SH-SY5Y (cell line): ENCODE measurements at regions not wholly inside any gene's neighbourhood (a gene's known extent, or its start where the extent isn't known, plus 50 kb on each side); places are given as distances from the start of the nearest gene placed in this dataset.

Experiments
- GATA2 ChIP-seq: IDR thresholded peaks from 2 replicates; pipeline ENCODE4 v1.6.1; 2011; ENCODE audit warnings: mild to moderate bottlenecking, low read depth, low read length
- GATA3 ChIP-seq: IDR thresholded peaks from 2 replicates; pipeline ENCODE4 v1.6.1; 2011; ENCODE audit warnings: low read depth, mild to moderate bottlenecking, low read length, moderate library complexity

- no peak for TF ChIP-seq GATA2
- TF ChIP-seq GATA3 = no peak
These were observed 1386.4 kb upstream of the SLC39A10 start for GRCh38 chr2:194270648-194271047.

- TF ChIP-seq GATA2 = no peak
- no peak for TF ChIP-seq GATA3
These were observed 1392.4 kb upstream of the SLC39A10 start for GRCh38 chr2:194264586-194264985.

GRCh38 chr2:194260185-194260584, 1396.8 kb upstream of the SLC39A10 start:
- TF ChIP-seq GATA2 (no peak), GATA3 (no peak)

GRCh38 chr2:194257095-194257494, 1399.9 kb upstream of the SLC39A10 start:
- TF ChIP-seq GATA3 = no peak

- TF ChIP-seq GATA2 (no peak), GATA3 (no peak)
These were observed 1403.3 kb upstream of the SLC39A10 start for GRCh38 chr2:194253528-194254259.

- TF ChIP-seq GATA3 = no peak
- no peak for TF ChIP-seq GATA2
These were observed 1404.9 kb upstream of the SLC39A10 start for GRCh38 chr2:194252127-194252526.

- TF ChIP-seq GATA2 = no peak
- TF ChIP-seq GATA3 = no peak
These were observed 1424.4 kb upstream of the SLC39A10 start for GRCh38 chr2:194232600-194232999.

- TF ChIP-seq GATA2 (no peak), GATA3 (no peak)
These were observed 1433.8 kb upstream of the SLC39A10 start for GRCh38 chr2:194223218-194223617.

GRCh38 chr2:194214192-194214591, 1442.8 kb upstream of the SLC39A10 start:
- TF ChIP-seq GATA2 = no peak
- no peak for TF ChIP-seq GATA3

- no peak for TF ChIP-seq GATA3
- TF ChIP-seq GATA2 = no peak
These were observed 1451.3 kb upstream of the SLC39A10 start for GRCh38 chr2:194205568-194206227.

- TF ChIP-seq GATA3 = no peak
- TF ChIP-seq GATA2 = no peak
These were observed 1453.1 kb upstream of the SLC39A10 start for GRCh38 chr2:194203898-194204297.

GRCh38 chr2:194182888-194183287, 1474.1 kb upstream of the SLC39A10 start:
- TF ChIP-seq GATA2 = no peak

- TF ChIP-seq GATA3 = no peak
- TF ChIP-seq GATA2 = no peak
These were observed 1480.9 kb upstream of the SLC39A10 start for GRCh38 chr2:194176134-194176533.

GRCh38 chr2:194166818-194167217, 1490.2 kb upstream of the SLC39A10 start:
- TF ChIP-seq GATA2 = no peak
- no peak for TF ChIP-seq GATA3

- no peak for TF ChIP-seq GATA2
- no peak for TF ChIP-seq GATA3
These were observed 1501.6 kb upstream of the SLC39A10 start for GRCh38 chr2:194155431-194155830.
